Tibial nerve (tissue), 4 donors: ENCODE measurements at regions not wholly inside any gene's neighbourhood (a gene's known extent, or its start where the extent isn't known, plus 50 kb on each side); places are given as distances from the start of the nearest gene placed in this dataset.

Experiments
- DNase-seq, 2 donors: peaks; one replicate each; pipeline ENCODE4 v3.0.0-alpha.2; 2019; ENCODE audit warnings: low spot score in 2 of 2
- H3K27ac ChIP-seq, 4 donors: fragments of 200-600 bp; sonication (generic) in 3 of 4; one replicate each; pipeline ENCODE4 v1.5.1; 2017 to 2019; ENCODE audit warnings: mild to moderate bottlenecking in 1 of 4
- H3K27me3 ChIP-seq, 2 donors: fragments of 200-600 bp; sonication (generic) in 1 of 2; one replicate each; pipeline versions ENCODE4 v1.5.1 to v1.6.0; 2017 to 2019
- H3K36me3 ChIP-seq, 3 donors: fragments of 200-600 bp; sonication (generic); one replicate each; pipeline ENCODE4 v1.5.1; 2018 to 2019
- H3K4me1 ChIP-seq, 4 donors: fragments of 200-600 bp; sonication (generic) in 3 of 4; one replicate each; pipeline ENCODE4 v1.5.1; 2017 to 2019
- H3K4me3 ChIP-seq, 4 donors: fragments of 200-600 bp; sonication (generic) in 3 of 4; one replicate each; pipeline ENCODE4 v1.5.1; 2017 to 2019; ENCODE audit warnings: mild to moderate bottlenecking in 1 of 4, moderate library complexity in 1 of 4
- H3K9me3 ChIP-seq, 4 donors: fragments of 200-600 bp; sonication (generic) in 3 of 4; one replicate each; pipeline ENCODE4 v1.5.1; 2017 to 2019
- EP300 ChIP-seq, 2 donors: sonication (generic); formaldehyde crosslinking; IDR thresholded peaks; one replicate each; pipeline ENCODE4 v1.6.1; 2017; ENCODE audit warnings: antibody characterized with exemption in 2 of 2, mild to moderate bottlenecking in 1 of 2
- POLR2A ChIP-seq, 2 donors: fragments of 450-650 bp; IDR thresholded peaks; one replicate each; pipeline ENCODE4 v1.6.1; 2017; ENCODE audit warnings: antibody characterized with exemption in 2 of 2, mild to moderate bottlenecking in 2 of 2, moderate library complexity in 2 of 2
- WGBS, 2 donors: methylation state at CpG; one replicate each; pipeline ENCODE4 v1.1.5; 2018; 5-methylcytosine and 5-hydroxymethylcytosine counted together
- TF ChIP-seq, protein P1 (sequence below), 5 experiments: fragments of 200-600 bp in 3 of 5; fragments of 450-650 bp in 2 of 5; sonication (generic) in 3 of 5; IDR thresholded peaks; one replicate each; pipeline ENCODE4 v1.5.1; 2016 to 2019; ENCODE audit warnings: antibody characterized with exemption in 5 of 5, mild to moderate bottlenecking in 3 of 5, moderate library complexity in 2 of 5

GRCh38 chr3:117304681-117305080, 595.1 kb downstream of the TUSC7 start:
- Histone ChIP-seq H3K36me3 (no peaks in the 10 kb centered on the region), H3K4me1 (peaks cover 0 to 8% (median 3%) of the 10 kb centered on the region in 4 donors), H3K27me3 (no peaks in the 10 kb centered on the region), H3K9me3 (no peaks in the 10 kb centered on the region), H3K4me3 (no peak overlapping the region), H3K27ac (no peak overlapping the region)
- no peak for DNase-seq
- TF ChIP-seq EP300 (IDR thresholded peaks at IDR 0.05), result no peak
- TF ChIP-seq, protein P1, sequence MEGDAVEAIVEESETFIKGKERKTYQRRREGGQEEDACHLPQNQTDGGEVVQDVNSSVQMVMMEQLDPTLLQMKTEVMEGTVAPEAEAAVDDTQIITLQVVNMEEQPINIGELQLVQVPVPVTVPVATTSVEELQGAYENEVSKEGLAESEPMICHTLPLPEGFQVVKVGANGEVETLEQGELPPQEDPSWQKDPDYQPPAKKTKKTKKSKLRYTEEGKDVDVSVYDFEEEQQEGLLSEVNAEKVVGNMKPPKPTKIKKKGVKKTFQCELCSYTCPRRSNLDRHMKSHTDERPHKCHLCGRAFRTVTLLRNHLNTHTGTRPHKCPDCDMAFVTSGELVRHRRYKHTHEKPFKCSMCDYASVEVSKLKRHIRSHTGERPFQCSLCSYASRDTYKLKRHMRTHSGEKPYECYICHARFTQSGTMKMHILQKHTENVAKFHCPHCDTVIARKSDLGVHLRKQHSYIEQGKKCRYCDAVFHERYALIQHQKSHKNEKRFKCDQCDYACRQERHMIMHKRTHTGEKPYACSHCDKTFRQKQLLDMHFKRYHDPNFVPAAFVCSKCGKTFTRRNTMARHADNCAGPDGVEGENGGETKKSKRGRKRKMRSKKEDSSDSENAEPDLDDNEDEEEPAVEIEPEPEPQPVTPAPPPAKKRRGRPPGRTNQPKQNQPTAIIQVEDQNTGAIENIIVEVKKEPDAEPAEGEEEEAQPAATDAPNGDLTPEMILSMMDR (IDR thresholded peaks at IDR 0.05), result no peak
- TF ChIP-seq POLR2A (IDR thresholded peaks at IDR 0.05), result no peak
- 33 to 34% methylated on average over 2 of the region's 2 CpGs for WGBS, 2 donors

DNA sequence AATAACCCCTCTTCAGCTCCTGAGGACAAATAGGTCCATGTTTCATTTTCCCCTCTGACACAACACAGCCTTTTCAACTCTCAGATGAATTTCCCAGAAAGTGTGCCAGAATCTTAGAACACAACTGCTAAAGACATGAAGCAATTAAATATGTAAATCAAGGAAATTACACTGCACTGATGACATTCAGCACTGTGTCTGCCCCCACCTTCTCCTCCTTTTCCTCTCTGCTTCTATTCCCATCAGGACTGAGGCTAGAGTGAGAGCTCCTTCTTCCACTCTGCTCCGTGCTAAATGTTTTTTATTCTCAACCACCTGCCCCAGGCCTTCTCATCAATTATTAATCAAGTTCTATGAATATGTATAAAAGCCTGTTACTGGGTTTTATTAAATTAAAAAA, 596.1 kb downstream of the TUSC7 start:
- Histone ChIP-seq H3K27ac (no peak overlapping the region), H3K4me3 (no peak overlapping the region), H3K27me3 (no peaks in the 10 kb centered on the region), H3K36me3 (no peaks in the 10 kb centered on the region), H3K4me1 (peaks cover 0 to 8% (median 3%) of the 10 kb centered on the region in 4 donors), H3K9me3 (no peaks in the 10 kb centered on the region)
- DNase-seq, result no peak
- TF ChIP-seq POLR2A (IDR thresholded peaks at IDR 0.05), result no peak
- TF ChIP-seq, protein P1 (IDR thresholded peaks at IDR 0.05), result no peak
- no peak for TF ChIP-seq EP300 (IDR thresholded peaks at IDR 0.05)
- 71 to 75% methylated on average over 1 of the region's 1 CpG for WGBS, 2 donors

- no peak for DNase-seq
- Histone ChIP-seq H3K4me3 (no peak overlapping the region), H3K36me3 (no peaks in the 10 kb centered on the region), H3K4me1 (peaks cover 0 to 8% (median 3%) of the 10 kb centered on the region in 4 donors), H3K27me3 (no peaks in the 10 kb centered on the region), H3K9me3 (no peaks in the 10 kb centered on the region), H3K27ac (no peak overlapping the region)
- WGBS, 2 donors, result 96% methylated on average over 1 of the region's 1 CpG
- TF ChIP-seq EP300 (IDR thresholded peaks at IDR 0.05), result no peak
- TF ChIP-seq, protein P1 (IDR thresholded peaks at IDR 0.05), result no peak
- TF ChIP-seq POLR2A (IDR thresholded peaks at IDR 0.05), result no peak
Observed at GRCh38 chr3:117306299-117306698, 596.7 kb downstream of the TUSC7 start.

DNA sequence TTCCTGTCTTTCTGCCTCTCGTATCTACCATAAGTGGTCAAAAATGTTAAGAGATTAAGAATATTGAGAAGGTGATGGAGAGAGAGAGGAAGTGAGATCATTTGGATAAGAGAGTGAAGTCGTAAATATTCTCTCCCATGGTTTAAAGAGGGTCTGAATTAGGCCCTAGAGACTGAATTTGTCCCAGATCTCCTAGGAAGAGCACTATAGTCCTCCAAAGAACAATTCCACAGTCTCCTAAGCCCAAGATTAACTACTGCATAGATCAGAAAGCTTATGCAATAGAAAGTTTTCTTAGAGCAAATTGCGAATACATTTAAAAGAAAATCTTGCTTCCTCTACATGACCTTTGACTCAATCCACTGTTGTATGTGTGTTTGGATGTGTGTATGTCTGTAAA, 598.8 kb downstream of the TUSC7 start:
- Histone ChIP-seq H3K4me1 (peaks cover 0 to 3% (median 0%) of the 10 kb centered on the region in 4 donors), H3K36me3 (no peaks in the 10 kb centered on the region), H3K9me3 (no peaks in the 10 kb centered on the region), H3K27me3 (no peaks in the 10 kb centered on the region), H3K4me3 (no peak overlapping the region), H3K27ac (no peak overlapping the region)
- no peak for DNase-seq
- 62 to 79% methylated on average over 3 of the region's 3 CpGs for WGBS, 2 donors
- TF ChIP-seq EP300 (IDR thresholded peaks at IDR 0.05) (no peak), POLR2A (IDR thresholded peaks at IDR 0.05) (no peak)
- TF ChIP-seq, protein P1 (IDR thresholded peaks at IDR 0.05), result no peak

GRCh38 chr3:117308756-117309155, 599.2 kb downstream of the TUSC7 start:
- no peaks in the 10 kb centered on the region for H3K9me3 ChIP-seq
- no peaks in the 10 kb centered on the region for H3K4me1 ChIP-seq
- no peaks in the 10 kb centered on the region for H3K27me3 ChIP-seq
- H3K4me3 ChIP-seq, result no peak overlapping the region
- no peak overlapping the region for H3K27ac ChIP-seq
- no peaks in the 10 kb centered on the region for H3K36me3 ChIP-seq
- TF ChIP-seq POLR2A (IDR thresholded peaks at IDR 0.05), result no peak
- TF ChIP-seq, protein P1 (IDR thresholded peaks at IDR 0.05), result no peak
- no peak for TF ChIP-seq EP300 (IDR thresholded peaks at IDR 0.05)
- 95 to 96% methylated on average over 1 of the region's 1 CpG for WGBS, 2 donors
- no peak for DNase-seq
